GM18907 (cell line): ENCODE measurements at regions not wholly inside any gene's neighbourhood (a gene's known extent, or its start where the extent isn't known, plus 50 kb on each side); places are given as distances from the start of the nearest gene placed in this dataset.

Experiments used
- ATAC-seq: cut with Tn5 transposase; IDR thresholded peaks from one replicate; pipeline ENCODE4 v1.9.1; 2021; ENCODE audit warnings: mild to moderate bottlenecking, moderate library complexity; ENCODE audit not compliant: unreplicated experiment

- no peak for ATAC-seq
Measured at GRCh38 chr6:82629921-82630320, 266.3 kb downstream of the TPBG start.

- ATAC-seq = no peak
Measured at GRCh38 chr6:82641677-82642076, 278.1 kb downstream of the TPBG start.

- ATAC-seq = no peak
Measured at GRCh38 chr6:82645536-82646230, 282.1 kb downstream of the TPBG start.

GRCh38 chr6:82646231-82646615 is 282.6 kb downstream of the TPBG start:
- ATAC-seq = no peak

GRCh38 chr6:82651845-82652335 is 288.3 kb downstream of the TPBG start:
- ATAC-seq = no peak

- no peak for ATAC-seq
Measured at GRCh38 chr6:82679232-82679631, 315.6 kb downstream of the TPBG start.

- no peak for ATAC-seq
Measured at GRCh38 chr6:82680192-82680591, 316.6 kb downstream of the TPBG start.

- no peak for ATAC-seq
Measured at GRCh38 chr6:82681119-82681714, 317.6 kb downstream of the TPBG start.

GRCh38 chr6:82686719-82687118 is 323.1 kb downstream of the TPBG start:
- ATAC-seq = no peak

- ATAC-seq = no peak
Measured at GRCh38 chr6:82687855-82688254, 324.2 kb downstream of the TPBG start.

- ATAC-seq = no peak
Measured at GRCh38 chr6:82690283-82690682, 326.7 kb downstream of the TPBG start.

- ATAC-seq = no peak
Measured at GRCh38 chr6:82691997-82692396, 328.4 kb downstream of the TPBG start.

GRCh38 chr6:82693094-82693493 is 329.5 kb downstream of the TPBG start:
- no peak for ATAC-seq

GRCh38 chr6:82701341-82701740 is 337.7 kb downstream of the TPBG start:
- no peak for ATAC-seq

GRCh38 chr6:82702574-82702973 is 339.0 kb downstream of the TPBG start:
- no peak for ATAC-seq

- ATAC-seq = no peak
Measured at GRCh38 chr6:82703230-82703629, 339.6 kb downstream of the TPBG start.

GRCh38 chr6:82704045-82704444 is 340.4 kb downstream of the TPBG start:
- ATAC-seq = no peak

- no peak for ATAC-seq
Measured at GRCh38 chr6:82705579-82705978, 342.0 kb downstream of the TPBG start.

- ATAC-seq = no peak
Measured at GRCh38 chr6:82711105-82711827, 347.6 kb downstream of the TPBG start.

GRCh38 chr6:82711971-82712370 is 348.4 kb downstream of the TPBG start:
- ATAC-seq = no peak

- no peak for ATAC-seq
Measured at GRCh38 chr6:82712389-82712788, 348.8 kb downstream of the TPBG start.

- ATAC-seq = no peak
Measured at GRCh38 chr6:82712826-82713225, 349.2 kb downstream of the TPBG start.
